ENCODE measurements at regions not wholly inside any gene's neighbourhood (a gene's known extent, or its start where the extent isn't known, plus 50 kb on each side); places are given as distances from the start of the nearest gene placed in this dataset.

DNA sequence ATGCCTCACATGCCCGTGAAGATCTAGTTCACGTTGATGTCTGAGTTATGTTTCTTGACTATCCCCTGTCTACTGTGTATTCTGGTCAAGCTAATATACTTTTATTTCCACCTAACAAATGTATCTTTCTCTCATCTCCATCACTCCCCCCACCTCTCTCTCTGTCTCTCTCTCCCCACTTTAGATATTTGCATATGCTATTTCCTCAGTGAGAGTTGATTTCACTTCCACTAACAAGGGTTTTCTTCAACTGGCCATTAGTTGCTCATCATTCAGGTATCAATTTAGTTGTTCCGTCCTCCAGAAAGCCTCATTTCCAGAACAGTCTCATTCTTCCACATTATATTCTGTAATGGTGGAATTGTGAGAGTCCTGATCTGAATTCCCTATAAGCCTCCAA lies 1777.8 kb upstream of the TENM3 start:
- TF ChIP-seq, protein P1, sequence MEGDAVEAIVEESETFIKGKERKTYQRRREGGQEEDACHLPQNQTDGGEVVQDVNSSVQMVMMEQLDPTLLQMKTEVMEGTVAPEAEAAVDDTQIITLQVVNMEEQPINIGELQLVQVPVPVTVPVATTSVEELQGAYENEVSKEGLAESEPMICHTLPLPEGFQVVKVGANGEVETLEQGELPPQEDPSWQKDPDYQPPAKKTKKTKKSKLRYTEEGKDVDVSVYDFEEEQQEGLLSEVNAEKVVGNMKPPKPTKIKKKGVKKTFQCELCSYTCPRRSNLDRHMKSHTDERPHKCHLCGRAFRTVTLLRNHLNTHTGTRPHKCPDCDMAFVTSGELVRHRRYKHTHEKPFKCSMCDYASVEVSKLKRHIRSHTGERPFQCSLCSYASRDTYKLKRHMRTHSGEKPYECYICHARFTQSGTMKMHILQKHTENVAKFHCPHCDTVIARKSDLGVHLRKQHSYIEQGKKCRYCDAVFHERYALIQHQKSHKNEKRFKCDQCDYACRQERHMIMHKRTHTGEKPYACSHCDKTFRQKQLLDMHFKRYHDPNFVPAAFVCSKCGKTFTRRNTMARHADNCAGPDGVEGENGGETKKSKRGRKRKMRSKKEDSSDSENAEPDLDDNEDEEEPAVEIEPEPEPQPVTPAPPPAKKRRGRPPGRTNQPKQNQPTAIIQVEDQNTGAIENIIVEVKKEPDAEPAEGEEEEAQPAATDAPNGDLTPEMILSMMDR (IDR thresholded peaks at IDR 0.05; ENCODE audit: insufficient read depth, low read length): no peak
- DNase-seq (ENCODE audit: low read depth): no peak
- H3K4me3 ChIP-seq (ENCODE audit: low read depth, low read length): no peak overlapping the region

GRCh38 chr4:180483036-180483435 lies 1760.2 kb upstream of the TENM3 start:
- DNase-seq (ENCODE audit: low read depth): no peak
- TF ChIP-seq, protein P1 (IDR thresholded peaks at IDR 0.05; ENCODE audit: insufficient read depth, low read length): no peak
- H3K4me3 ChIP-seq (ENCODE audit: low read depth, low read length): no peak overlapping the region

- no peak for DNase-seq (ENCODE audit: low read depth)
- no peak overlapping the region for H3K4me3 ChIP-seq (ENCODE audit: low read depth, low read length)
- TF ChIP-seq, protein P1 (IDR thresholded peaks at IDR 0.05; ENCODE audit: insufficient read depth, low read length): no peak
Measured at GRCh38 chr4:180485407-180485806, 1757.8 kb upstream of the TENM3 start.

DNA sequence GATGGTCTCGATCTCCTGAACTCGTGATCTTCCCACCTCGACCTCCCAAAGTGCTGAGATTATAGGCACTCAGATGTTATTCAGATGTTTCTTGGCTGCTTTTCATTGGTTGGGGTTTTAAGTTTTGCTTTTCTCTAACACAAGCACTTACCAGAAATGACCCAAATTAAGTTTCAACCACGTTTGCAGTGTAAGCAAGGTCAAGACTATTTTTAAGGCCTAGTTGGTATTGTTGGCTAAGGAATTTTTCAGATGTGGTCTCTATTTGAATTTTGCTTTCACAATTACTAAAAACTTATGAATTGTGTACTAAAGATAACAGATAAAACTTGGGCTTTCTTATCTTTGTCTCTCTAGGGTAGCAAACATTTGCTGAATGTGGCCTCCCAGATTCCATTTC lies 1756.9 kb upstream of the TENM3 start:
- TF ChIP-seq, protein P1 (IDR thresholded peaks at IDR 0.05; ENCODE audit: insufficient read depth, low read length): no peak
- no peak overlapping the region for H3K4me3 ChIP-seq (ENCODE audit: low read depth, low read length)
- no peak for DNase-seq (ENCODE audit: low read depth)

GRCh38 chr4:180489787-180490186 lies 1753.4 kb upstream of the TENM3 start:
- TF ChIP-seq, protein P1 (IDR thresholded peaks at IDR 0.05; ENCODE audit: insufficient read depth, low read length): no peak
- no peak overlapping the region for H3K4me3 ChIP-seq (ENCODE audit: low read depth, low read length)
- DNase-seq (ENCODE audit: low read depth): no peak

DNA sequence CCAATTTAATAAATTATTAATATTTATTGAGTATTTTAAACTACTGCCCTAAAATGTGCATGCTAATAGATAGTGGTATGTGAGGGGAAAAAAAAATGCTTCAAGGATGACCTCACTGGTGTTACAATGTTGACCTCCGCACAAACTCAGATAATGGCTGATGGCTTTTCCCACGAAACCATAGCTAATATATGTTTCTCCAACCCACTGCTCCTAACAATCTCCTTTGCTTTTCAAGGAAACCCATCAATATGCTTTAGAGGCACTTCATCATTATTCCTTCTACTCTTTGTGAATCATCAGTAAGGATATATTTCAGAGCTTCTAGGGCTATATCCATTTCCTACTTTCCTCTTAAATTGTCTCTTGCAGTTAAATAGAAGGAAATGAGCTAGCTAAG lies 1752.0 kb upstream of the TENM3 start:
- H3K4me3 ChIP-seq (ENCODE audit: low read depth, low read length): no peak overlapping the region
- TF ChIP-seq, protein P1 (IDR thresholded peaks at IDR 0.05; ENCODE audit: insufficient read depth, low read length): no peak
- no peak for DNase-seq (ENCODE audit: low read depth)

DNA sequence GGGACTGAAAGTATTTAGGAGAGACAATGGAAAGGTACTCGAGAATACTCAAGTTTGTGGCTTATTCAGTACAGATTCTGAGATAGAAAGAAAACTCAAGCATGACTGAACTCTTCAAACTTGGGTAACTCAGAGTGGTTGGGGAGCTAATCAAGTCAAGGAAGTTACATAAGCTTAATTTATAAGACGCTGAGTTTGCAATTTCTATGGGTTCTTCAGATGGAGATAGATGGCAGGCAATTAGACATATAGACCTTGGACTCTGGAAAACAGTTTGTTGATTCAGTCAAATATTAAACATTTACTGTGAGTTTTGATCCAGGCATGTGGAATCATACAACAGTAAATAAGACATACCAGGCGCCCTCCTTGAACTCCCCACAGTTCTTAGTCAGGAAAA lies 1749.9 kb upstream of the TENM3 start:
- TF ChIP-seq, protein P1 (IDR thresholded peaks at IDR 0.05; ENCODE audit: insufficient read depth, low read length): no peak
- DNase-seq (ENCODE audit: low read depth): no peak
- no peak overlapping the region for H3K4me3 ChIP-seq (ENCODE audit: low read depth, low read length)
